ENCODE measurements at regions not wholly inside any gene's neighbourhood (a gene's known extent, or its start where the extent isn't known, plus 50 kb on each side); places are given as distances from the start of the nearest gene placed in this dataset.

DNA sequence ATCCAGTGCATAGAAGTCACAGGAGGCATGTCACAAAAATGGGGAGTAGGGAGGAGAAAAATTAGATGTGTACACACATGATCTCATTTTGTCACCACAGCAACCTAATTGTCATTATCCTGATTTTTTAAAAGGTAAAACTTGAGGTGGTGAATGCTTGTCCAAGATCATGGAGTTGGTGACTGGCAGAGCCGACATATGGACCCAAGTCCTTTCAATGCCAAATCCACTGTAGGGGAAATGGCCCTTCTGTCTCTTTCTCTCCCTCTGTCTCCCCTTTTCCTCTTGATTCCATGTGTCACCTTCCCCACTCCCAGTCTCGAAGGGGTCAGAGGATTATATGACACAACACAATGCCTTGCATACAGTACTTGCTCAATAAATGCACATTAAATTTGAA is 65.7 kb upstream of the JUN start:
- H3K79me2 ChIP-seq (ENCODE audit: insufficient read depth, low read length): no peaks in the 10 kb centered on the region
- H3K36me3 ChIP-seq (ENCODE audit: insufficient read depth, low read length): no peaks in the 10 kb centered on the region
- no peak overlapping the region for H2AFZ ChIP-seq (ENCODE audit: low read length)
- no peak overlapping the region for H3K9ac ChIP-seq (ENCODE audit: low read depth, low read length, poor library complexity, severe bottlenecking)
- H3K9me3 ChIP-seq (ENCODE audit: insufficient read depth, low read depth, low read length): no peaks in the 10 kb centered on the region
- TF ChIP-seq EZH2phosphoT487 (IDR thresholded peaks at IDR 0.05; ENCODE audit: borderline replicate concordance): no peak
- TF ChIP-seq, protein P1, sequence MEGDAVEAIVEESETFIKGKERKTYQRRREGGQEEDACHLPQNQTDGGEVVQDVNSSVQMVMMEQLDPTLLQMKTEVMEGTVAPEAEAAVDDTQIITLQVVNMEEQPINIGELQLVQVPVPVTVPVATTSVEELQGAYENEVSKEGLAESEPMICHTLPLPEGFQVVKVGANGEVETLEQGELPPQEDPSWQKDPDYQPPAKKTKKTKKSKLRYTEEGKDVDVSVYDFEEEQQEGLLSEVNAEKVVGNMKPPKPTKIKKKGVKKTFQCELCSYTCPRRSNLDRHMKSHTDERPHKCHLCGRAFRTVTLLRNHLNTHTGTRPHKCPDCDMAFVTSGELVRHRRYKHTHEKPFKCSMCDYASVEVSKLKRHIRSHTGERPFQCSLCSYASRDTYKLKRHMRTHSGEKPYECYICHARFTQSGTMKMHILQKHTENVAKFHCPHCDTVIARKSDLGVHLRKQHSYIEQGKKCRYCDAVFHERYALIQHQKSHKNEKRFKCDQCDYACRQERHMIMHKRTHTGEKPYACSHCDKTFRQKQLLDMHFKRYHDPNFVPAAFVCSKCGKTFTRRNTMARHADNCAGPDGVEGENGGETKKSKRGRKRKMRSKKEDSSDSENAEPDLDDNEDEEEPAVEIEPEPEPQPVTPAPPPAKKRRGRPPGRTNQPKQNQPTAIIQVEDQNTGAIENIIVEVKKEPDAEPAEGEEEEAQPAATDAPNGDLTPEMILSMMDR (conservative IDR thresholded peaks at IDR 0.05; ENCODE audit: low read length): no peak
- H3K4me2 ChIP-seq (ENCODE audit: low read depth, low read length, poor library complexity, severe bottlenecking): no peak overlapping the region
- H3K9me2 ChIP-seq (replicated peaks; ENCODE audit: low read depth, low read length): no peaks in the 10 kb centered on the region
- H3K27me3 ChIP-seq (ENCODE audit: insufficient read depth, low read length, poor library complexity, severe bottlenecking): no peaks in the 10 kb centered on the region
- H3F3A ChIP-seq (ENCODE audit: low read depth): no peaks in the 10 kb centered on the region
- H3K4me3 ChIP-seq (ENCODE audit: low read length, poor library complexity, severe bottlenecking): no peak overlapping the region
- H4K20me1 ChIP-seq (ENCODE audit: insufficient read depth, low read length, poor library complexity, severe bottlenecking): no peaks in the 10 kb centered on the region
- H3K4me1 ChIP-seq (ENCODE audit: insufficient read depth, low read length, poor library complexity, severe bottlenecking): no peaks in the 10 kb centered on the region

- no peaks in the 10 kb centered on the region for H3F3A ChIP-seq (ENCODE audit: low read depth)
- no peak overlapping the region for H3K9ac ChIP-seq (ENCODE audit: low read depth, low read length, poor library complexity, severe bottlenecking)
- H3K9me3 ChIP-seq (ENCODE audit: insufficient read depth, low read depth, low read length): no peaks in the 10 kb centered on the region
- H3K27me3 ChIP-seq (ENCODE audit: insufficient read depth, low read length, poor library complexity, severe bottlenecking): no peaks in the 10 kb centered on the region
- no peaks in the 10 kb centered on the region for H3K79me2 ChIP-seq (ENCODE audit: insufficient read depth, low read length)
- H3K4me2 ChIP-seq (ENCODE audit: low read depth, low read length, poor library complexity, severe bottlenecking): no peak overlapping the region
- no peaks in the 10 kb centered on the region for H4K20me1 ChIP-seq (ENCODE audit: insufficient read depth, low read length, poor library complexity, severe bottlenecking)
- no peaks in the 10 kb centered on the region for H3K9me2 ChIP-seq (replicated peaks; ENCODE audit: low read depth, low read length)
- no peak for TF ChIP-seq EZH2phosphoT487 (IDR thresholded peaks at IDR 0.05; ENCODE audit: borderline replicate concordance)
- TF ChIP-seq, protein P1 (conservative IDR thresholded peaks at IDR 0.05; ENCODE audit: low read length): no peak
- no peak overlapping the region for H3K4me3 ChIP-seq (ENCODE audit: low read length, poor library complexity, severe bottlenecking)
- no peaks in the 10 kb centered on the region for H3K4me1 ChIP-seq (ENCODE audit: insufficient read depth, low read length, poor library complexity, severe bottlenecking)
- no peak overlapping the region for H2AFZ ChIP-seq (ENCODE audit: low read length)
- H3K36me3 ChIP-seq (ENCODE audit: insufficient read depth, low read length): no peaks in the 10 kb centered on the region
Measured at GRCh38 chr1:58850636-58851035, 66.8 kb upstream of the JUN start.

DNA sequence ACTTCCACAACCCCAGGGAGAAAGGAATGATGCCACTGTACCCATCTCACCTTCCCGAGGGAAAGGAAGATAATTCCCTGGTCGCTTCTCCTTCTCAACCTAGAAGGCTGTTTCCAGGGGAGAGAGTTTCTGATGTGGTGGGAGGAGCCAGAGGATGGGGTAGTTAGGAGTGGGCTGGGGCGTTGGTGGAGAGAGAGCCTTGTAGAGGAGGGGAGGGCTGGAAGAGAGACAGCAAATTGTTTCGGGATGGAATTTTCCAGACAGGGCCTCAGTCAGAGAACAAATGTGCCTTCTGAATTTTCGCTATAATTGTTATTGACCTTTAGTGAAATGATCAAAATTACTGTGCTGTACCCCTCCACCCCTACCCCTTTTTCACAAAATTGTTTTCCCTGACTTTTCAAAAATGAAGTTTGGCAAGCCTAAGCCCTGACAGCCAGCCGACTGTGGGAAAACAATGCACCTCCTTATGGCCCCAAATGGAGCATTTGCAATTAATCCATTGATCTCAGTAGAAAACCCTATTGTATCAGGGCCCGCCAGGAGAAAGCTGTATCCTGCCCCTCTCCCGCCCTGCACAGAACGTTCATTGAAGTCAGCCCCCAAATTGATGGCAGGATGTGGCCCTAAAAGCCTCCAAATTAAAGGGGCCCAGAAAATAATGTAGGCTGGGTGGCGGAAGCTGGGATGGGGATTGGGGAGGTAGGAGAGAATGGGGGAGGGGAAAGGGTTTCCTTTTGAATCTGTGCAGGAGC is 69.1 kb upstream of the JUN start:
- no peaks in the 10 kb centered on the region for H4K20me1 ChIP-seq (ENCODE audit: insufficient read depth, low read length, poor library complexity, severe bottlenecking)
- H3K4me2 ChIP-seq (ENCODE audit: low read depth, low read length, poor library complexity, severe bottlenecking): no peak overlapping the region
- no peak overlapping the region for H3K9ac ChIP-seq (ENCODE audit: low read depth, low read length, poor library complexity, severe bottlenecking)
- no peak overlapping the region for H2AFZ ChIP-seq (ENCODE audit: low read length)
- H3K9me3 ChIP-seq (ENCODE audit: insufficient read depth, low read depth, low read length): no peaks in the 10 kb centered on the region
- H3K36me3 ChIP-seq (ENCODE audit: insufficient read depth, low read length): no peaks in the 10 kb centered on the region
- H3K9me2 ChIP-seq (replicated peaks; ENCODE audit: low read depth, low read length): no peaks in the 10 kb centered on the region
- no peaks in the 10 kb centered on the region for H3F3A ChIP-seq (ENCODE audit: low read depth)
- no peaks in the 10 kb centered on the region for H3K79me2 ChIP-seq (ENCODE audit: insufficient read depth, low read length)
- no peak overlapping the region for H3K4me3 ChIP-seq (ENCODE audit: low read length, poor library complexity, severe bottlenecking)
- no peaks in the 10 kb centered on the region for H3K27me3 ChIP-seq (ENCODE audit: insufficient read depth, low read length, poor library complexity, severe bottlenecking)
- peaks cover 7% of the 10 kb centered on the region for H3K4me1 ChIP-seq (ENCODE audit: insufficient read depth, low read length, poor library complexity, severe bottlenecking)
- TF ChIP-seq EZH2phosphoT487 (IDR thresholded peaks at IDR 0.05; ENCODE audit: borderline replicate concordance): no peak
- TF ChIP-seq, protein P1 (conservative IDR thresholded peaks at IDR 0.05; ENCODE audit: low read length): no peak

Data from Loucy (cell line).